Psoas muscle (tissue), 7 donors: ENCODE measurements at regions not wholly inside any gene's neighbourhood (a gene's known extent, or its start where the extent isn't known, plus 50 kb on each side); places are given as distances from the start of the nearest gene placed in this dataset.
A peak's percentile ranks its signal among the peaks of the same experiment; 100 is the strongest.

Experiments used
- ATAC-seq, 4 donors: fragments of 200-7000 bp; cut with Tn5 transposase; one replicate each; pipeline ENCODE4 v1.9.1; 2020; ENCODE audit warnings: moderate library complexity in 3 of 4, mild to moderate bottlenecking in 2 of 4
- DNase-seq, 2 donors: peaks; one replicate each; pipeline ENCODE4 v3.0.0-alpha.2; 2020
- H3K27ac ChIP-seq: fragments of 200-600 bp; one replicate; pipeline ENCODE4 v1.8.0; 2022
- H3K27me3 ChIP-seq, 3 donors: fragments of 200-600 bp in 1 of 3; one replicate each; pipeline versions ENCODE4 v1.6.1 to v1.8.0; 2013 to 2022; ENCODE audit warnings: low read length in 2 of 3, mild to moderate bottlenecking in 2 of 3, moderate library complexity in 1 of 3; ENCODE audit not compliant: insufficient read depth in 3 of 3
- H3K36me3 ChIP-seq, 2 donors: fragments of 200-600 bp in 1 of 2; one replicate each; pipeline versions ENCODE4 v1.6.1 to v1.8.0; 2013 to 2022; ENCODE audit warnings: low read depth in 1 of 2, mild to moderate bottlenecking in 1 of 2, moderate library complexity in 1 of 2; ENCODE audit not compliant: insufficient read depth in 1 of 2
- H3K4me1 ChIP-seq: fragments of 200-600 bp; one replicate; pipeline ENCODE4 v1.8.0; 2022
- H3K4me3 ChIP-seq: fragments of 200-600 bp; one replicate; pipeline ENCODE4 v1.8.0; 2022; ENCODE audit warnings: mild to moderate bottlenecking
- H3K9me3 ChIP-seq: fragments of 200-600 bp; one replicate; pipeline ENCODE4 v1.8.0; 2022
- CTCF ChIP-seq: fragments of 200-600 bp; IDR thresholded peaks from one replicate; pipeline ENCODE4 v1.8.0; 2022; ENCODE audit warnings: antibody characterized with exemption
- WGBS, 3 donors: extraction: QIAGEN DNeasy Blood & Tissue Kit; methylation state at CpG; one replicate each; pipeline versions ENCODE4 v1.1.6 to v1.1.7; 2013; 5-methylcytosine and 5-hydroxymethylcytosine counted together
- intact Hi-C, 2 donors: fragments of 100-400 bp; cut with DNase I; formaldehyde crosslinking; loops; one replicate each; pipeline versions ENCODE4 v1.11.0 to v1.14.2; 2022
- donor health status: healthy with polysubstance abuse.
- donor health status: DM: no; HTN: no; CAD: no; lungs with moderate emphysema.
- donor health status: Bipolar disorder and iron deficiency.
- donor health status: healthy.
- donor health status: DM: yes; HTN: yes; CAD: no.
- donor health status: DM: no; HTN: no; CAD: no.
- donor health status: DM: yes; HTN: yes; CAD: no.

GRCh38 chr5:125333416-125333815 is 587.0 kb upstream of the ZNF608 start:
- intact Hi-C loops = no loop called here
- H3K9me3 ChIP-seq = no peaks in the 10 kb centered on the region
- no peaks in the 10 kb centered on the region for H3K36me3 ChIP-seq
- no peak for ATAC-seq
- no peak for TF ChIP-seq CTCF
- DNase-seq = no peak
- no peaks in the 10 kb centered on the region for H3K4me1 ChIP-seq
- no peak overlapping the region for H3K27ac ChIP-seq
- H3K27me3 ChIP-seq = no peaks in the 10 kb centered on the region
- no peak overlapping the region for H3K4me3 ChIP-seq
- 56 to 73% (median 63%) methylated on average over 2 of the region's 2 CpGs for WGBS, 3 donors

GRCh38 chr5:125336401-125336800 is 590.0 kb upstream of the ZNF608 start:
- no peak for ATAC-seq

DNA sequence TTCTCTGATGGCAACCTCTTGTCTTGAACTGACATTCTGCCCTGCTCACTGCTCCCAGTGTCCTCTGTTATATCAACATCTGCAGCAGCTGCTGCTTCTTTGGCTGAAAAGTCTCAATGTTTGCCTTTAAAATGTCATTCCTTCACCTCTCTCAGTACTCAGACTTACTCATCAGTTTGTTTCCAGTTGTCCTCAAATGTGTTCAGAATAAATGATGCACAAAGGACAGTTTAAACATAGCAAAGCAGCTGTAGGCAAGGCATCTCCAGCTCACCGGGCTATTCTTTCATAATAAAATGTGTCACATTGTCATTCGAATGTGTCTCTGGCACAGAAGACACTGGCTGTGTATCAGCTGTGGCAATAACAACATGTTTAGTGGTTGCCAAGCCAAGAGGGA is 590.9 kb upstream of the ZNF608 start:
- no peaks in the 10 kb centered on the region for H3K27me3 ChIP-seq
- TF ChIP-seq CTCF = no peak
- intact Hi-C loops = no loop called here
- H3K36me3 ChIP-seq = no peaks in the 10 kb centered on the region
- H3K27ac ChIP-seq = no peak overlapping the region
- no peak overlapping the region for H3K4me3 ChIP-seq
- no peak for DNase-seq
- H3K9me3 ChIP-seq = no peaks in the 10 kb centered on the region
- H3K4me1 ChIP-seq = no peaks in the 10 kb centered on the region
- peak; percentile 45 to 73 (median 53) for ATAC-seq
- WGBS, 3 donors = 17 to 31% (median 26%) methylated on average over 2 of the region's 2 CpGs

More at GRCh38 chr5:125336401-125336800, 590.0 kb upstream of the ZNF608 start:
- Histone ChIP-seq H3K9me3 (no peaks in the 10 kb centered on the region), H3K4me3 (no peak overlapping the region), H3K27me3 (no peaks in the 10 kb centered on the region), H3K36me3 (no peaks in the 10 kb centered on the region), H3K27ac (no peak overlapping the region), H3K4me1 (no peaks in the 10 kb centered on the region)
- no peak for DNase-seq
- WGBS, 3 donors = 43 to 47% (median 46%) methylated on average over 2 of the region's 2 CpGs
- TF ChIP-seq CTCF = no peak
- intact Hi-C loops = no loop called here

DNA sequence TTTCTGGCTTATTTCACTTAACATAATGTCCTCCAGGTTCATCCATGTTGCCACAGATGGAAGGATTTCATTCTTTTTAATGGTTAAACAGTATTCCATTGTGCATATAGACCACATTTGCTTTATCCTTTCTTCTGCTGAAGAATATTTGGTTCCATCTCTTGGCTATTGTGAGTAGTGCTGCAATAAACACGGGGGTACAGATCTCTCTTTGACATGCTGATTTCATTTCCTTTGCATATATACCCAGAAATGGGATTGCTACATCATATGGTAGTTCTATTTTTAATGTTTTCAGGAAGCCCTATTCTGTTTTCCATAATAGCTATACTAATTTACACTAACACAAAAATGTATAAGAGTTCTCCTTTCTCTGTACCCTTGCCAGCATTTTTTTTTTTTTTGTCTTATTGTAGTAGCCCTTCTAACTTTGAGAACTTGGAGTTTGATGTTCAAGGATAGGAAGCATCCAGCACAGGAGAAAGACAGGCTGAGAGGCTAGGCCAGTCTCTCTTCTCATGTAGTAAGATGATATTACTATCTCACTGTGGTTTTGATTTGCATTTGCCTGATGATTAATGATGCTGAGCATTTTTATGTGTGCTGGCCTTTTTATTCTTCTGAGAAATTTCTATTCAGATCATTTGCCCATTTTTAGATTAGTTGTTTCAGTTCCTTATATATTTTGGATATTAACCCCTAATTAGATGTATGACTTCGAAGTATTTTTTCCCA is 592.2 kb upstream of the ZNF608 start:
- 83 to 89% (median 85%) methylated on average over 2 of the region's 2 CpGs for WGBS, 3 donors
- ATAC-seq (no peak), DNase-seq (no peak)
- no peak overlapping the region for H3K27ac ChIP-seq
- no peaks in the 10 kb centered on the region for H3K27me3 ChIP-seq
- no peak overlapping the region for H3K4me3 ChIP-seq
- intact Hi-C loops = no loop called here
- H3K36me3 ChIP-seq = no peaks in the 10 kb centered on the region
- no peaks in the 10 kb centered on the region for H3K9me3 ChIP-seq
- no peaks in the 10 kb centered on the region for H3K4me1 ChIP-seq
- TF ChIP-seq CTCF = no peak

GRCh38 chr5:125341436-125341835 is 595.0 kb upstream of the ZNF608 start:
- no peak overlapping the region for H3K27ac ChIP-seq
- no peak overlapping the region for H3K4me3 ChIP-seq
- no peak for TF ChIP-seq CTCF
- no peaks in the 10 kb centered on the region for H3K9me3 ChIP-seq
- 77 to 89% (median 88%) methylated on average over 1 of the region's 1 CpG for WGBS, 3 donors
- DNase-seq = no peak
- intact Hi-C loops = no loop called here
- no peaks in the 10 kb centered on the region for H3K36me3 ChIP-seq
- ATAC-seq = no peak
- H3K27me3 ChIP-seq = no peaks in the 10 kb centered on the region
- no peaks in the 10 kb centered on the region for H3K4me1 ChIP-seq
